ENCODE measurements at regions not wholly inside any gene's neighbourhood (a gene's known extent, or its start where the extent isn't known, plus 50 kb on each side); places are given as distances from the start of the nearest gene placed in this dataset.

DNA sequence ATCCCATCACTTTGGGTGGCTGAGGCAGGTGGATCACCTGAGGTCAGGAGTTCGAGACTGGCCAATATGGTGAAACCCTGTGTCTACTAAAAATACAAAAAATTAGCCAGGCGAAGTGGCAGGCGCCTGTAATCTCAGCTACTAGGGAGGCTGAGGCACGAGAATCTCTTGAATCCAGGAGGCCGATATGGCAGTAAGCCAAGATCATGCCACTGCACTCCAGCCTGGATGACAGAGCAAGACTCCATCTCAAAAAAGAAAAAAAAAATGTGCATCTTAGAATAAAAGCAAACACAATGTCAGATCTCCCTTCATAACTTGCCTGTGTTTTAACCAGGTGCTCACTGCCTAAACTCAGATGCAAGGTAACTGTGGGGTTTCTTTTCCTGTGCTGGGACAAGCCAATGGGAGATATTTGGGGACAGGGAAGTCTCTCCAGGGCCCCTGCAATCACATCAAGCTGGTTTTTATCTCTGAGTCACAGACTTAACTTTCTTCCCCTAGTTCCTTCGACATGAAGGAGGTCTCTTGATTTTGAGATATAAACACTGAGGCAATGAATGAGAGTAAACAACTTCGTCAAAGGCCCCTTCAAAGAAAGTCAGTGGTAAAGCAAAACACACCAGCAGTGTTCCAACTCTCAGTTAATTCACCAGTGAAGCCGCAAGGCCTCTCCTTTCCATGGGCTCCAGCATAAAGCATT, 99.1 kb downstream of the SNX18 start:
- intact Hi-C loops (cut with DNase I), result no loop called here
- Histone ChIP-seq H3K4me3 (no peak overlapping the region), H3K36me3 (no peaks in the 10 kb centered on the region), H3K9me3 (no peaks in the 10 kb centered on the region), H3K4me1 (peaks cover 4 to 47% of the 10 kb centered on the region in 2 donors), H3K27ac (no peak overlapping the region), H3K27me3 (no peaks in the 10 kb centered on the region)
- TF ChIP-seq, protein P1, sequence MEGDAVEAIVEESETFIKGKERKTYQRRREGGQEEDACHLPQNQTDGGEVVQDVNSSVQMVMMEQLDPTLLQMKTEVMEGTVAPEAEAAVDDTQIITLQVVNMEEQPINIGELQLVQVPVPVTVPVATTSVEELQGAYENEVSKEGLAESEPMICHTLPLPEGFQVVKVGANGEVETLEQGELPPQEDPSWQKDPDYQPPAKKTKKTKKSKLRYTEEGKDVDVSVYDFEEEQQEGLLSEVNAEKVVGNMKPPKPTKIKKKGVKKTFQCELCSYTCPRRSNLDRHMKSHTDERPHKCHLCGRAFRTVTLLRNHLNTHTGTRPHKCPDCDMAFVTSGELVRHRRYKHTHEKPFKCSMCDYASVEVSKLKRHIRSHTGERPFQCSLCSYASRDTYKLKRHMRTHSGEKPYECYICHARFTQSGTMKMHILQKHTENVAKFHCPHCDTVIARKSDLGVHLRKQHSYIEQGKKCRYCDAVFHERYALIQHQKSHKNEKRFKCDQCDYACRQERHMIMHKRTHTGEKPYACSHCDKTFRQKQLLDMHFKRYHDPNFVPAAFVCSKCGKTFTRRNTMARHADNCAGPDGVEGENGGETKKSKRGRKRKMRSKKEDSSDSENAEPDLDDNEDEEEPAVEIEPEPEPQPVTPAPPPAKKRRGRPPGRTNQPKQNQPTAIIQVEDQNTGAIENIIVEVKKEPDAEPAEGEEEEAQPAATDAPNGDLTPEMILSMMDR (IDR thresholded peaks at IDR 0.05), result no peak
- no peak for DNase-seq (ENCODE audit: low spot score in 2 of 2)

DNA sequence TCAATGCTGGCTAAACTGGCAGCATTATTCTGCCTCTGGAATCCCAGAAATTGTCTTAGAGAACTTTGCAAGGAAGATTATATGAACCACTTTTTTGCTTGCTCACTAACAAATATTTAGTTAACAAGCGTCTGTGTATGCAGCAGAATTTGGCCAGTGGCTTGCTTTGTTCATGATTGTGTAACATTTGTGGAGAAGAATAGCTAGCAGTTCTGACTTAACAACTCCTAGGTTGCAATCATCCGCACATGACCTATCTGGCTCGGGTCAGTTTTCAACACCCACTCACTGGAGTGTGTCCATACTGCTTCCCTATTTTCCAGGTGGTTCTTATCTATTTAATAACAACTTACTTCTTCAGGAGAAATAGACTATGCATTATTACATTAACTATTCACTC, 98.5 kb downstream of the SNX18 start:
- peak in 1 of 2 donors; percentile 77 for DNase-seq (ENCODE audit: low spot score in 2 of 2)
- Histone ChIP-seq H3K4me3 (no peak overlapping the region), H3K27me3 (no peaks in the 10 kb centered on the region), H3K9me3 (no peaks in the 10 kb centered on the region), H3K4me1 (peaks cover 4 to 46% of the 10 kb centered on the region in 2 donors), H3K27ac (no peak overlapping the region), H3K36me3 (no peaks in the 10 kb centered on the region)
- intact Hi-C loops (cut with DNase I), result no loop called here
- TF ChIP-seq, protein P1 (IDR thresholded peaks at IDR 0.05), result no peak

DNA sequence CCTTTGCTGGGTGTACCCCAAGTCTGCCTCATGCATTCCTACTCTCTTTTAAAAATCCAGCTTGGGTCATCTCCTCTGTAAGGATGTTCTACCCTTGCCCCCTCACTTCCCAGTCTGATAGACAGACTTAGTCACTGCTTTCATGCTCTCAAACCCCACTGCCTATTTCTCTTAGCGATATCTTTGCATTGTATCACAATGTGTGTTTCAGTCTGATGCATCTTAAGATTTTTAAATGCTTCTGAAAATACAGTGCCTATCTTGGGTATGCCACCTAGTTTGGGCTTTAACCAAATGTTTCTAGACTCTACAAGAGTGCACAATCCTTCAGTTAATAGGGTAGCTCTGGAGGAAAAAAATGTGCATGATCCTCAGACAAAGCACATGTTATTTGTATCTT, 97.8 kb downstream of the SNX18 start:
- Histone ChIP-seq H3K27ac (peak overlapping the region; percentile 44 to 53), H3K36me3 (no peaks in the 10 kb centered on the region), H3K4me3 (no peak overlapping the region), H3K4me1 (peaks cover 0 to 41% of the 10 kb centered on the region in 2 donors), H3K27me3 (no peaks in the 10 kb centered on the region), H3K9me3 (no peaks in the 10 kb centered on the region)
- TF ChIP-seq, protein P1 (IDR thresholded peaks at IDR 0.05), result no peak
- no peak for DNase-seq (ENCODE audit: low spot score in 2 of 2)
- intact Hi-C loops (cut with DNase I), result no loop called here

DNA sequence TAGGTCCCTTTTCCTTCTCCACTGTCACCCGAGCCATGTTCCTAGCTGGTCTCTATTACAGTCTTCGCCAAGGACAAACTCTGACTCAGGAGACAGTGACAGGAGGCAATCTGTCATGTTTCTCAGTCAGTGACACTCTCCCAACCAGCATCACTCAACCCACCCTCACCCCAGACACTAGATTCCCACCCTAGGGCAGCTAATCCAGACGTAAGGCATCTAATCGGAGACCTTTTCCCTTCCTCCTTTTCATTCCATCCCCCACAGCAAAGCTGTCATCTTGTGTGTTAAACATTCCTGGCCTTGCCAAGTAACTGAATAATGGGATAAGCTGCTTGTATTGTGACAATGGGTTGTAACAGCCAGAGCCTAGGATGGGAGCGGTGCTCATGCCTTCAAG, 95.2 kb downstream of the SNX18 start:
- H3K27me3 ChIP-seq, result no peaks in the 10 kb centered on the region
- no peak overlapping the region for H3K27ac ChIP-seq
- no peaks in the 10 kb centered on the region for H3K36me3 ChIP-seq
- no peak for DNase-seq (ENCODE audit: low spot score in 2 of 2)
- peaks cover 0 to 25% of the 10 kb centered on the region in 2 donors for H3K4me1 ChIP-seq
- no peak overlapping the region for H3K4me3 ChIP-seq
- TF ChIP-seq, protein P1 (IDR thresholded peaks at IDR 0.05), result no peak
- no peaks in the 10 kb centered on the region for H3K9me3 ChIP-seq
- intact Hi-C loops (cut with DNase I), result no loop called here

DNA sequence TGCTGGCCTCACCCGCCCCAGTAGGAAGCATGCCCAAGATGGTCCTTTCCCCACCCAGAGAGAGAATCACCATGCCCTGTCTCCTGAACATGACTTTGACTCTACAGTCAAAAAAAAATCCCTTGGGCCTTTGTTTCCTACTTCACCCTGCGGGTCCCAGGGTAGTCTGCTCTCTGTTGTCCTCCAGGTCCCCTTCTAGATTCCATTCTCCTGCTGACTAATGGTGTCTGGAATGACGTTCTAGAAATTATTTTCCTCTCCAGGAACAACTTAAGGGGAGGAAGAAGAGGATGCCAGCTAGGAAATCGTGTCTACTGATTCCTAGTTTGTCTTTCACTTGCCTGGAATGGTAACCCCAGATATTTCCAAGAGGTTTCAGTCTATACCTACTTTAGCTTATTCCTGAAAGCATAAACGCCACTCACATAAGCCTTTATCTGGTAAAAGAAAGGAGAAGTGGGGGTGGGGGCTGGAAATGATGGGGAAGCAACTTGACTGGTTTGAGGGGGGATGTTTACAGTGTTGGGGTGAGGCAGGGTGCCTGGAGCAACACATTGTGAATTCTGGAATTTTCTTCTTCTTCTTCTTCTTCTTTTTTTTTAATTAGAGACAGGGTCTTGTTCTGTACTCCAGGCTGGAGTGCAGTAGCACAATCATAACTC, 93.9 kb downstream of the SNX18 start:
- Histone ChIP-seq H3K4me3 (no peak overlapping the region), H3K27ac (peak overlapping the region; percentile 3 to 33), H3K36me3 (no peaks in the 10 kb centered on the region), H3K27me3 (no peaks in the 10 kb centered on the region), H3K9me3 (no peaks in the 10 kb centered on the region), H3K4me1 (peaks cover 0 to 22% of the 10 kb centered on the region in 2 donors)
- no peak for DNase-seq (ENCODE audit: low spot score in 2 of 2)
- TF ChIP-seq, protein P1 (IDR thresholded peaks at IDR 0.05), result no peak
- intact Hi-C loops (cut with DNase I), result no loop called here
